Stimulated activated CD8-positive, alpha-beta memory T cell treated with anti-CD3 and anti-CD28 coated beads, Interleukin-15, amount 100 ng/mL, for 48 hours (primary cell): ENCODE measurements at regions not wholly inside any gene's neighbourhood (a gene's known extent, or its start where the extent isn't known, plus 50 kb on each side); places are given as distances from the start of the nearest gene placed in this dataset.
"Not testable (repeated sequence)": the region's sequence is repeated elsewhere in the genome, so short reads cannot be mapped to it uniquely, and the experiment has no call there.

Experiments used
- DNase-seq, 2 donors: peaks; one replicate each; pipeline ENCODE4 v3.0.0-alpha.2; 2020; ENCODE audit warnings: low read depth in 2 of 2

GRCh38 chr5:167918813-167919483, 372.5 kb upstream of the WWC1 start:
- no peak for DNase-seq

GRCh38 chr5:167920589-167920988, 370.9 kb upstream of the WWC1 start:
- DNase-seq: no peak

GRCh38 chr5:167921796-167922195, 369.6 kb upstream of the WWC1 start:
- DNase-seq: no peak

DNA sequence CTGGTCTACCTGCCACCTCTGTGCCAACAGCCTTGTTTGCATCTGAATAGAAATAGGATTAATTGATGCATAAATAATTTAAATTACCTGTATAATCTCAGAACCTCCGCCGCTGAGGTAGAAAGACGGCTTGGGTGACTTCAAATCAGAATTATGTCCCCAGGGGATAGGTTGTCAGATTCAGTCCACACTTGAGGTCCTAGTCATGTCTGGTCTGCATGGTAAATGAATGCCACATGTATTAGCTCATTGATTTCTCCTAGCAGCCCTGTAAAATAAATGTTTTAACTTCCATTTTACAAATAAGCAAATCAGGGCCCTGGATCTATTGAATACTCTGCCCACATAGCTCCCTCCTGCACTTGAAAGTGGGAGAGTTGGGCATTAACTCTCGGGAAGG, 368.0 kb upstream of the WWC1 start:
- no peak for DNase-seq

DNA sequence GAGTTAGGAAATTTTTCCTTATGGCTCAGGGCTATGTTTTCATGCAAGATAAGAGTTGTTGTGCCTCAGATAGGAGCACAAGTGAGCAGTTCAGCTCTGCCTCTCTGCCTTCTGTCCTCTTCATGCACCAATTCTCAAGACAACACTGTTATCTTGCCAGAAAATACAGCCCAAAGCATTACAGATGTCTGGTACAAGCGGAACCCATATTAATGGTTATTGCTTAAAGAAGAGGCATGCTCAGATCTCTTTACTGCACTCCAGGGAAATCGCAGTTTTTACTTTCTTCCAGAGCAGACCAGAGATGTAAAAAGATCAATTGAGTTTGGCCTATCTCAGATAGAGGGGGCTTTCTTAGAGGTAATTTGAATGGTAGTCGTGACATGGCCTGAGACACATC, 361.6 kb upstream of the WWC1 start:
- no peak for DNase-seq

- no peak for DNase-seq
Measured at GRCh38 chr5:167934551-167934971, 356.9 kb upstream of the WWC1 start.

GRCh38 chr5:167936022-167936421, 355.4 kb upstream of the WWC1 start:
- DNase-seq: no peak

GRCh38 chr5:167936944-167937634, 354.4 kb upstream of the WWC1 start:
- DNase-seq: no peak

- no peak for DNase-seq
Measured at GRCh38 chr5:167937635-167937998, 353.8 kb upstream of the WWC1 start.

DNA sequence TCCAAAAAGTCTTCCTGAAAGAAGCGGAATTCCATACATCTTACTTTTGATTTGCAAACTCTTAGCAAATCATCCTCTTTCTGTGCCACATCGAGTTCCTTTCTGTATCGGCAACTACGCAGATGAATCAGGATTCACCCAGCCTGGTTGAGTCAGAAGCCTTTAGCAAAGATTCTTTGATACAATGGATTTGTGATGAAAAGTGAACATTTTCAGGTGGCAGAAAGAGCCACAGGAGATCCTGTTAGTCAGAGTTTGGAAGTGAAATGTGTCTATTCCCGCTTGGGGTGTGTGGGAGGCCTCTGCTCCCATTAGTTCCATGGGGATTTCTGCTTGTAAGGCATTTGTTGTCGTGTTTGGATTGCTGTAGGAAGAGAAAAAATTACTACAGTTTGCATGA, 351.8 kb upstream of the WWC1 start:
- DNase-seq: no peak

- DNase-seq: no peak
Measured at GRCh38 chr5:167940911-167941310, 350.5 kb upstream of the WWC1 start.

- DNase-seq: not testable (repeated sequence)
Measured at GRCh38 chr5:167941556-167941955, 349.9 kb upstream of the WWC1 start.

GRCh38 chr5:167943343-167943742, 348.1 kb upstream of the WWC1 start:
- DNase-seq: no peak

DNA sequence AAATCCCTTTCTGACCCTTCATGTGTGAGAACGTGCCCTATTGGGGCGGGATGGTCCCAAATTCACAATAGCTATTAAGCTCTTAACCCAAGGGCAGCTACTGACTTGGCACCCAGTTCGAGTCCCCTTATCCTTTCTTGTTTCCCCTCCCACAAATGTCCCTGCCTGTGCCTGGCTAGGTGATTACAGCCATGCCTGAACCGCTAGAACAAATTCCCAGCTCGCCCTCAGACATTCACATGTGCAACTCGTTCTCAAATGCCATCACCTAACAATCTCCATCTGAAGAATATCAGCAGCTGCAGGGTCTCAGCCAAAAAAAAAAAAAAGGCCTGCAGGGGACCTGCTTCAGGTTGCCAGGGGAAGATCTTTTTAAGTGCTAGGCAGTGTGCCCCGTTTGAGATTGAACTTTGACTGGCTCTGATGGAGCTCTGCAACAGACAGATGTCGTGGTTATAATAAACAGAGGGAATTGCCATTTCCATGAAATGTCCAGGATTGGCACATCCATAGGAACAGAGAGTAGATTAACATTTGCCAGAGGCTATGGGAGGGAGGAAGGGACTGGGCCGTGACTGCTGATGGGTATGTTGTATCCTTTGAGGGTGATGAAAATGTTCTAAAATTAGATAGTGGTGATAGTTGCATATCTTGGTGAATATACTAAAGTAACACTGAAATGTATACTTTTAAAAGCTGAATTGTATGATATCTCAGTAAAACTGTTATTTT, 347.2 kb upstream of the WWC1 start:
- no peak for DNase-seq

DNA sequence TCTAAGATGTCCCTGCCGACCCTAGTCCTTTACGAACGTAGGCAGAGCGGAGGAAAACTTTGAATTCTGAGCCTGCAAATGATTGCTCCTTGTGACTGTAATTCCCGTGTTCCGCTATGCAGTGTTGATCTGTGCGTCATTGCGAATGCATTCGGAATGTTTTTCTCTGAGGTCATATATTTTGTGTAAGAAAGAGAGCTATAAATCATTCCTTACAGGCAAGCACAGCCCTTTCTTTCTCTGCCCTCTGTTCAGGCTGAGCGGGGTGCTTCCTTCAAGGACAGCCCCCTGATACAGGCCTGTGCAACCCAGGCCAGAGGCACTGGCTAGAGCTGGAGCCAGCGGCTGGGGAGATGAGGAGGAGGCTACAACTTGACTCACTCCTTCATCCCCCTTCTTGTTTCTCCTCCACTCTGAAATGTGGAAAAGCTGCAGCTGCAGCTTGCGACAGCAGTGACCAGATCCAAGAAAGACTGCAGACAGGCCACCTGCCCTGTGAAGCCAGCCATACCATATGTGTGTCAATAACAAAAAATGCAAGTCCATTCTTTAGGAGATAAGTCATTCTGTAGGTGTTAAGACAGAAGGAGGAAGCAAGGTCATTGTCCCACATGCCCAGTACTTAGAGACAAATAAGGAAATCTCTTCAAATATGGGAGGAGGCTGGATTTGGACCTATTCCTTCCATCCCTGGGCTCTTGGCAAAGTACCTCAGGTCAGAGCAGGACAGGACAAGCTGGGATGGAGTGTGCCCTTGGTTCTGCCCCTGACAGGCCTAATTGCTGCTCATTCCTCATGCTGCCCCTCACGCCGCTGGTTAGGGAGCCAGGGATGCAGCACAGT, 345.7 kb upstream of the WWC1 start:
- DNase-seq: no peak

DNA sequence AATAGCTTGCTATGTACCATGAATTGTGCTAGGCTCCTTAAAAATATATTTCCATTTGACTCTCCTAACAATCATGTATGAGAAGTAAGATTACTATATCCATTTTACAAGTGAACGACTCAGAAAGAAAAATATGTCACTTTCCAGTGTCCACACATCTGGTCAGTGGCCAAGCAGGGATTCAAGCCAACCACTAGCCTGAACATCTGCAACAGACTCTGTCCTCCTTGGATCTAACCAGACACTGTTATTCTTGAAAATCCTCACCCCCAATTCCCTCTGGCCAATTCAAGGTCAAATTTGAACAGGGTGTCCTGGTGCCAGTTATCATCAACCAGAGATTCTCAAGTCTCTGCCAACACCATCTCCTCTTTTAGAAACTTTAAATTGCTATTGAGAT, 344.1 kb upstream of the WWC1 start:
- no peak for DNase-seq

- DNase-seq: no peak
Measured at GRCh38 chr5:167948251-167948650, 343.2 kb upstream of the WWC1 start.

DNA sequence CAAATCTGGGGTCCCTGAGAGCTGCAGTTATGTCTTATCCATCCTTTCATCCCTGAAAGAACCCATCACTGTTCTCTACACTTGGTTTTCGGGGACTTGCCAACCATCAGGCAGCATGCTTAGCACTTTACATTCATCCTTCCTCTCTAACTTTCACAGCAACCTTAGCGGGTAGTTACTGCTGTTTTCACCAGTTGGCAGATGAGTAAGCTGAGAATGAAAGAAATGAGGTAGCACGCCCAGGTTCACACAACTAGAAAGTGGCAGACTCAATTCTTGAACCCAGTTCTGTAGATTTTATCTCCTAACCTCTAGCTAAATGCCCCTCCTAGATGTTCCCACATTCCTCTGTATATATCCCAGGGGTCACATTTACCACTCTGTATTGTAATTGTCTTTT, 342.0 kb upstream of the WWC1 start:
- DNase-seq: no peak

GRCh38 chr5:167950126-167950721, 341.2 kb upstream of the WWC1 start:
- no peak for DNase-seq

- no peak for DNase-seq
Measured at GRCh38 chr5:167951116-167951515, 340.3 kb upstream of the WWC1 start.

DNA sequence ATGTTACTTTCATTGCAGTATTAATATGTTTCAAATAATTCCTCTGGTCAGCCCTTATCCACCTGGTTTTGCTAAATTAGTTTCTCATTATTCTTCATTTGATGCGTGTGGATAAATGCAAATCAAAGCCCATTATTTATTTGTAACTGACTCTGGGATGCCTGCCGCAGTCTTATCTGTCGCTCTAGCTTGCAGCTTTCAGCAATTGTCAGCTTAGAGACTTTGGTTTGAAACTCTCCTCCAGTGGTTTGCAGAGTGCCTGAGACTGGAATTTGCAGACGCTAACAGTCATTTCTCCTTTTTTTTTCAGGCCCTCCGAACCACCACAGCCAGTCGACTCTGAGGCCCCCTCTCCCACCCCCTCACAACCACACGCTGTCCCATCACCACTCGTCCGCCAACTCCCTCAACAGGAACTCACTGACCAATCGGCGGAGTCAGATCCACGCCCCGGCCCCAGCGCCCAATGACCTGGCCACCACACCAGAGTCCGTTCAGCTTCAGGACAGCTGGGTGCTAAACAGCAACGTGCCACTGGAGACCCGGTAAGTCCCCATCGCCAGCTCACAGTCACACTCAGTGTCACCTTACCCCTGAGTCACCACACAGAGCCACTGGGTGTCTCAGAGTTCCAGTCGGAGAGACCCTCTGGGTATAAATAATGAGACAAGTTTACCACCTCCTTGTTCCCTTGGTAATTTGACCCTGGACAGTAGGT, 339.0 kb upstream of the WWC1 start:
- no peak for DNase-seq
